OCI-LY1 (cell line): ENCODE measurements at regions not wholly inside any gene's neighbourhood (a gene's known extent, or its start where the extent isn't known, plus 50 kb on each side); places are given as distances from the start of the nearest gene placed in this dataset.

Experiments used
- CTCF ChIP-seq: fragments of 200-600 bp; sonication (generic), shearing (Covaris generic); IDR thresholded peaks from 2 replicates; pipeline ENCODE4 v1.5.1; 2017; ENCODE audit warnings: mild to moderate bottlenecking, antibody characterized with exemption, low read length, moderate library complexity, mixed read lengths
- EZH2 ChIP-seq: fragments of 200-600 bp; sonication (generic), shearing (Covaris generic); IDR thresholded peaks from 2 replicates; pipeline ENCODE4 v1.8.0; 2017; ENCODE audit warnings: borderline replicate concordance, mixed run types, mild to moderate bottlenecking, antibody characterized with exemption, low read length, moderate library complexity, mixed read lengths

- TF ChIP-seq CTCF (no peak), EZH2 (no peak)
These were observed 81.9 kb downstream of the TMEM18 start for GRCh38 chr2:595141-595815.
